NCI-H526 (cell line): ENCODE measurements at regions not wholly inside any gene's neighbourhood (a gene's known extent, or its start where the extent isn't known, plus 50 kb on each side); places are given as distances from the start of the nearest gene placed in this dataset.
A peak's percentile ranks its signal among the peaks of the same experiment; 100 is the strongest.

Experiments used
- DNase-seq, 2 experiments: peaks; one replicate each; lab custom pipeline; 2025; lab: John Stamatoyannopoulos, UW

- no peak for DNase-seq
These were observed 490.7 kb upstream of the SULF2 start for GRCh38 chr20:48276021-48276342.

GRCh38 chr20:48275286-48276020 lies 490.2 kb upstream of the SULF2 start:
- no peak for DNase-seq

GRCh38 chr20:48273843-48274242 lies 488.6 kb upstream of the SULF2 start:
- DNase-seq = no peak

- DNase-seq = no peak
These were observed 485.6 kb upstream of the SULF2 start for GRCh38 chr20:48270885-48271284.

- no peak for DNase-seq
These were observed 482.8 kb upstream of the SULF2 start for GRCh38 chr20:48267860-48268633.

GRCh38 chr20:48266571-48266970 lies 481.3 kb upstream of the SULF2 start:
- DNase-seq = no peak

- DNase-seq = no peak
These were observed 480.5 kb upstream of the SULF2 start for GRCh38 chr20:48265791-48266190.

- no peak for DNase-seq
These were observed 477.7 kb upstream of the SULF2 start for GRCh38 chr20:48262955-48263354.

GRCh38 chr20:48262466-48262865 lies 477.2 kb upstream of the SULF2 start:
- no peak for DNase-seq

GRCh38 chr20:48261398-48261910 lies 476.2 kb upstream of the SULF2 start:
- no peak for DNase-seq

GRCh38 chr20:48260129-48260756 lies 475.0 kb upstream of the SULF2 start:
- peak in 1 of 2 experiments; percentile 45 for DNase-seq

GRCh38 chr20:48259456-48259855 lies 474.2 kb upstream of the SULF2 start:
- no peak for DNase-seq

- DNase-seq = no peak
These were observed 472.6 kb upstream of the SULF2 start for GRCh38 chr20:48257833-48258232.

GRCh38 chr20:48247961-48248360 lies 462.7 kb upstream of the SULF2 start:
- DNase-seq = no peak

- no peak for DNase-seq
These were observed 460.9 kb upstream of the SULF2 start for GRCh38 chr20:48246061-48246790.

- no peak for DNase-seq
These were observed 457.3 kb upstream of the SULF2 start for GRCh38 chr20:48242623-48243022.

- no peak for DNase-seq
These were observed 456.2 kb upstream of the SULF2 start for GRCh38 chr20:48241482-48241881.

GRCh38 chr20:48238781-48239180 lies 453.5 kb upstream of the SULF2 start:
- no peak for DNase-seq

GRCh38 chr20:48238326-48238725 lies 453.0 kb upstream of the SULF2 start:
- DNase-seq = no peak

GRCh38 chr20:48236000-48236970 lies 451.0 kb upstream of the SULF2 start:
- DNase-seq = no peak

- DNase-seq = no peak
These were observed 449.7 kb upstream of the SULF2 start for GRCh38 chr20:48234951-48235350.
